HepG2 (cell line): ENCODE measurements at regions not wholly inside any gene's neighbourhood (a gene's known extent, or its start where the extent isn't known, plus 50 kb on each side); places are given as distances from the start of the nearest gene placed in this dataset.

ENCODE experiments used
- ATAC-seq: fragments of 200-7000 bp; cut with Tn5 transposase; 3 replicates; pipeline ENCODE4 v1.9.1; 2020; ENCODE audit warnings: mild to moderate bottlenecking, moderate library complexity
- BruUV-seq: library from RNA; stranded (reverse); fragments of 400-500 nt; replicated peaks from 2 replicates; lab custom pipeline; 2021; lab: Mats Ljungman, UMichigan
- CTCF ChIA-PET: fragments of 300-600 bp; formaldehyde crosslinking; extraction: SDS; loops from one replicate; lab custom pipeline; 2021; ENCODE audit warnings: low total read pairs, inconsistent platforms, low intra/inter-chr PET ratio; lab: Yijun Ruan, JAX
- POLR2A ChIA-PET: fragments of 350-600 bp; sonication (Branson Sonifier 250); formaldehyde crosslinking; loops from one replicate; lab custom pipeline; 2020; ENCODE audit warnings: antibody characterized with exemption, inconsistent platforms; lab: Yijun Ruan, JAX
- DNase-seq: peaks from one replicate; pipeline ENCODE4 v3.0.0-alpha.2; 2015; ENCODE audit warnings: low spot score
- FAIRE-seq: peaks from 3 replicates; lab custom pipeline; 2011; peaks lifted over from hg19 to GRCh38; lab: Jason Lieb, UNC
- H2AFZ ChIP-seq: one replicate; pipeline ENCODE4 v1.6.1; 2011; ENCODE audit warnings: low read length, inconsistent platforms
- H3K27ac ChIP-seq: fragments of 300-600 bp; 3 replicates; pipeline ENCODE4 v1.8.0; 2011; ENCODE audit warnings: mixed run types, mild to moderate bottlenecking, mixed read lengths, low read length, inconsistent platforms; ENCODE audit not compliant: insufficient read depth; ENCODE audit errors: extremely low read length
- H3K27me3 ChIP-seq, 2 experiments: fragments of 200-600 bp in 1 of 2; 2 replicates in 1 of 2; 3 replicates in 1 of 2; pipeline versions ENCODE4 v1.6.0 to v1.8.0; 2011; ENCODE audit warnings: low read length in 2 of 2, mild to moderate bottlenecking in 2 of 2, moderate library complexity in 2 of 2, inconsistent platforms in 1 of 2; ENCODE audit not compliant: insufficient read depth in 2 of 2, control insufficient read depth in 1 of 2
- H3K36me3 ChIP-seq, 2 experiments: fragments of 200-600 bp in 1 of 2; replicated peaks in 1 of 2; 2 replicates in 1 of 2; 3 replicates in 1 of 2; pipeline versions ENCODE4 v1.5.1 to v1.8.0; 2011; ENCODE audit warnings: low read length in 2 of 2, inconsistent platforms in 1 of 2; ENCODE audit not compliant: insufficient read depth in 2 of 2, control insufficient read depth in 1 of 2
- H3K4me1 ChIP-seq: 2 replicates; pipeline ENCODE4 v1.5.1; 2012; ENCODE audit warnings: low read length, inconsistent platforms; ENCODE audit not compliant: insufficient read depth
- H3K4me2 ChIP-seq: 2 replicates; pipeline ENCODE4 v1.6.0; 2011; ENCODE audit warnings: low read depth, low read length, inconsistent platforms
- H3K4me3 ChIP-seq, 3 experiments: fragments of 200-600 bp in 1 of 3; sonication (generic), shearing (Covaris generic) in 1 of 3; replicated peaks in 1 of 3; 2 replicates each; pipeline ENCODE4 v1.5.1; 2011 to 2016; ENCODE audit warnings: low read length in 3 of 3, inconsistent platforms in 2 of 3, low read depth in 2 of 3, mild to moderate bottlenecking in 2 of 3, control low read depth in 1 of 3, mixed read lengths in 1 of 3; ENCODE audit not compliant: insufficient read depth in 1 of 3
- H3K79me2 ChIP-seq: one replicate; pipeline ENCODE4 v1.6.1; 2011; ENCODE audit warnings: low read length, inconsistent platforms; ENCODE audit not compliant: insufficient read depth
- H3K9ac ChIP-seq: 2 replicates; pipeline ENCODE4 v1.6.0; 2011; ENCODE audit warnings: mild to moderate bottlenecking, low read depth, low read length, inconsistent platforms; ENCODE audit not compliant: insufficient read depth
- H3K9me3 ChIP-seq: 2 replicates; pipeline ENCODE4 v1.5.1; 2012; ENCODE audit warnings: mild to moderate bottlenecking, low read length
- H4K20me1 ChIP-seq: 2 replicates; pipeline ENCODE4 v1.6.0; 2011; ENCODE audit warnings: inconsistent platforms, mild to moderate bottlenecking, low read length, moderate library complexity; ENCODE audit not compliant: insufficient read depth
- ATF7-NPFF ChIP-seq: sonication (generic); formaldehyde crosslinking; IDR thresholded peaks from 2 replicates; pipeline ENCODE4 v1.8.1; 2023; ENCODE audit warnings: mild to moderate bottlenecking, low read depth, missing genetic modification reagents, moderate library complexity
- CHD2 ChIP-seq: IDR thresholded peaks from 2 replicates; pipeline ENCODE4 v1.6.1; 2011; ENCODE audit warnings: low read depth, low read length, improper control_type of control experiment
- DRAP1 ChIP-seq: IDR thresholded peaks from 2 replicates; pipeline ENCODE4 v1.6.1; 2016; ENCODE audit warnings: missing genetic modification reagents, missing compliant biosample characterization
- NFIB ChIP-seq: sonication (generic); formaldehyde crosslinking; IDR thresholded peaks from 2 replicates; pipeline ENCODE4 v1.9.0; 2021; ENCODE audit warnings: missing genetic modification reagents, mild to moderate bottlenecking, borderline replicate concordance
- PHF8 ChIP-seq: sonication (generic); formaldehyde crosslinking; IDR thresholded peaks from 2 replicates; pipeline ENCODE4 v1.5.0; 2020; ENCODE audit warnings: missing genetic modification reagents
- SATB2 ChIP-seq: sonication (generic); formaldehyde crosslinking; IDR thresholded peaks from 2 replicates; pipeline ENCODE4 v1.5.0; 2020; ENCODE audit warnings: missing genetic modification reagents
- SMC3 ChIP-seq: IDR thresholded peaks from 2 replicates; pipeline ENCODE4 v1.6.1; 2011; ENCODE audit warnings: low read length, improper control_type of control experiment
- ZBTB3 ChIP-seq: sonication (generic); formaldehyde crosslinking; IDR thresholded peaks from 2 replicates; pipeline ENCODE4 v1.4.0; 2020; ENCODE audit warnings: low read depth, mild to moderate bottlenecking, moderate library complexity, missing genetic modification reagents, borderline replicate concordance
- ZNF256 ChIP-seq: sonication (generic); formaldehyde crosslinking; conservative IDR thresholded peaks from 2 replicates; pipeline ENCODE4 v1.4.0; 2020; ENCODE audit warnings: missing genetic modification reagents
- ZNF274 ChIP-seq: sonication (generic); formaldehyde crosslinking; IDR thresholded peaks from 2 replicates; pipeline ENCODE4 v1.5.1; 2020; ENCODE audit warnings: mild to moderate bottlenecking, missing genetic modification reagents
- ZNF496 ChIP-seq: sonication (generic); formaldehyde crosslinking; IDR thresholded peaks from 2 replicates; pipeline ENCODE4 v1.8.1; 2023; ENCODE audit warnings: mild to moderate bottlenecking, moderate library complexity, missing genetic modification reagents; ENCODE audit not compliant: insufficient replicate concordance
- ZNF704 ChIP-seq: sonication (generic); formaldehyde crosslinking; IDR thresholded peaks from 2 replicates; pipeline ENCODE4 v1.8.1; 2023; ENCODE audit warnings: mild to moderate bottlenecking, inconsistent platforms, moderate library complexity, missing genetic modification reagents, borderline replicate concordance
- ZNF850 ChIP-seq: sonication (generic); formaldehyde crosslinking; conservative IDR thresholded peaks from 2 replicates; pipeline ENCODE4 v1.9.0; 2021; ENCODE audit warnings: mild to moderate bottlenecking, missing genetic modification reagents
- WGBS: methylation state at CpG from one replicate; pipeline ENCODE4 v1.1.6; 2017; ENCODE audit warnings: low lambda C conversion rate; 5-methylcytosine and 5-hydroxymethylcytosine counted together
- in situ Hi-C: cut with HindIII; loops from 2 replicates; pipeline ENCODE4 v1.10.0; 2017; ENCODE audit warnings: low pct_unique_long_range_greater_than_20kb; ENCODE audit not compliant: extremely low pct_ligation_motif_present
- intact Hi-C: fragments of 100-400 bp; cut with micrococcal nuclease; formaldehyde crosslinking; loops from one replicate; pipeline ENCODE4 v1.10.0; 2022; ENCODE audit not compliant: unreplicated experiment
- TF ChIP-seq, protein P1 (sequence below): sonication (generic); formaldehyde crosslinking; IDR thresholded peaks from 2 replicates; pipeline ENCODE4 v1.9.0; 2022; ENCODE audit warnings: missing genetic modification reagents, mild to moderate bottlenecking, borderline replicate concordance
- TF ChIP-seq, protein P2 (sequence below): sonication (generic); formaldehyde crosslinking; IDR thresholded peaks from 2 replicates; pipeline ENCODE4 v1.4.0; 2020; ENCODE audit warnings: missing genetic modification reagents
- TF ChIP-seq, protein P3 (sequence below): sonication (generic); formaldehyde crosslinking; IDR thresholded peaks from 2 replicates; pipeline ENCODE4 v1.8.1; 2022; ENCODE audit warnings: low read depth, mild to moderate bottlenecking, missing genetic modification reagents

GRCh38 chr15:69914040-69914439 lies 183.7 kb downstream of the TLE3 start:
- Histone ChIP-seq H3K9ac (no peak overlapping the region), H3K9me3 (no peaks in the 10 kb centered on the region), H3K4me2 (no peak overlapping the region), H3K27ac (no peak overlapping the region), H3K27me3 (peaks cover 2 to 14% of the 10 kb centered on the region in 2 experiments; a peak in 3 of 5 replicates), H3K36me3 (no peaks in the 10 kb centered on the region), H2AFZ (no peak overlapping the region), H3K79me2 (no peaks in the 10 kb centered on the region), H3K4me3 (no peak overlapping the region), H3K4me1 (no peaks in the 10 kb centered on the region), H4K20me1 (no peaks in the 10 kb centered on the region)
- intact Hi-C loops: no loop called here
- DNase-seq: no peak
- no peak for FAIRE-seq
- TF ChIP-seq ZNF496 (CRISPR knock-in tag) (no peak), ZBTB3 (no peak), ZNF274 (CRISPR knock-in tag) (no peak), ZNF256 (no peak), ZNF850 (CRISPR knock-in tag) (no peak), DRAP1 (no peak), CHD2 (no peak), PHF8 (CRISPR knock-in tag) (no peak), ZNF704 (CRISPR knock-in tag) (no peak), SATB2 (CRISPR knock-in tag) (no peak), NFIB (CRISPR knock-in tag) (no peak), ATF7-NPFF (no peak), SMC3 (no peak)
- TF ChIP-seq, protein P1, sequence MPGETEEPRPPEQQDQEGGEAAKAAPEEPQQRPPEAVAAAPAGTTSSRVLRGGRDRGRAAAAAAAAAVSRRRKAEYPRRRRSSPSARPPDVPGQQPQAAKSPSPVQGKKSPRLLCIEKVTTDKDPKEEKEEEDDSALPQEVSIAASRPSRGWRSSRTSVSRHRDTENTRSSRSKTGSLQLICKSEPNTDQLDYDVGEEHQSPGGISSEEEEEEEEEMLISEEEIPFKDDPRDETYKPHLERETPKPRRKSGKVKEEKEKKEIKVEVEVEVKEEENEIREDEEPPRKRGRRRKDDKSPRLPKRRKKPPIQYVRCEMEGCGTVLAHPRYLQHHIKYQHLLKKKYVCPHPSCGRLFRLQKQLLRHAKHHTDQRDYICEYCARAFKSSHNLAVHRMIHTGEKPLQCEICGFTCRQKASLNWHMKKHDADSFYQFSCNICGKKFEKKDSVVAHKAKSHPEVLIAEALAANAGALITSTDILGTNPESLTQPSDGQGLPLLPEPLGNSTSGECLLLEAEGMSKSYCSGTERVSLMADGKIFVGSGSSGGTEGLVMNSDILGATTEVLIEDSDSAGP: no peak
- TF ChIP-seq, protein P2, sequence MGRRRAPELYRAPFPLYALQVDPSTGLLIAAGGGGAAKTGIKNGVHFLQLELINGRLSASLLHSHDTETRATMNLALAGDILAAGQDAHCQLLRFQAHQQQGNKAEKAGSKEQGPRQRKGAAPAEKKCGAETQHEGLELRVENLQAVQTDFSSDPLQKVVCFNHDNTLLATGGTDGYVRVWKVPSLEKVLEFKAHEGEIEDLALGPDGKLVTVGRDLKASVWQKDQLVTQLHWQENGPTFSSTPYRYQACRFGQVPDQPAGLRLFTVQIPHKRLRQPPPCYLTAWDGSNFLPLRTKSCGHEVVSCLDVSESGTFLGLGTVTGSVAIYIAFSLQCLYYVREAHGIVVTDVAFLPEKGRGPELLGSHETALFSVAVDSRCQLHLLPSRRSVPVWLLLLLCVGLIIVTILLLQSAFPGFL (CRISPR knock-in tag): no peak
- TF ChIP-seq, protein P3, sequence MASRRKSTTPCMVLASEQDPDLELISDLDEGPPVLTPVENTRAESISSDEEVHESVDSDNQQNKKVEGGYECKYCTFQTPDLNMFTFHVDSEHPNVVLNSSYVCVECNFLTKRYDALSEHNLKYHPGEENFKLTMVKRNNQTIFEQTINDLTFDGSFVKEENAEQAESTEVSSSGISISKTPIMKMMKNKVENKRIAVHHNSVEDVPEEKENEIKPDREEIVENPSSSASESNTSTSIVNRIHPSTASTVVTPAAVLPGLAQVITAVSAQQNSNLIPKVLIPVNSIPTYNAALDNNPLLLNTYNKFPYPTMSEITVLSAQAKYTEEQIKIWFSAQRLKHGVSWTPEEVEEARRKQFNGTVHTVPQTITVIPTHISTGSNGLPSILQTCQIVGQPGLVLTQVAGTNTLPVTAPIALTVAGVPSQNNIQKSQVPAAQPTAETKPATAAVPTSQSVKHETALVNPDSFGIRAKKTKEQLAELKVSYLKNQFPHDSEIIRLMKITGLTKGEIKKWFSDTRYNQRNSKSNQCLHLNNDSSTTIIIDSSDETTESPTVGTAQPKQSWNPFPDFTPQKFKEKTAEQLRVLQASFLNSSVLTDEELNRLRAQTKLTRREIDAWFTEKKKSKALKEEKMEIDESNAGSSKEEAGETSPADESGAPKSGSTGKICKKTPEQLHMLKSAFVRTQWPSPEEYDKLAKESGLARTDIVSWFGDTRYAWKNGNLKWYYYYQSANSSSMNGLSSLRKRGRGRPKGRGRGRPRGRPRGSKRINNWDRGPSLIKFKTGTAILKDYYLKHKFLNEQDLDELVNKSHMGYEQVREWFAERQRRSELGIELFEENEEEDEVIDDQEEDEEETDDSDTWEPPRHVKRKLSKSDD (CRISPR knock-in tag): no peak
- ATAC-seq: no peak
- in situ Hi-C loops: no loop called here
- WGBS: 55% methylated on average over 9 of the region's 9 CpGs
- ChIA-PET CTCF (no interaction called here), POLR2A (no interaction called here)
- BruUV-seq: no TSS peak
